HG03066 (cell line): ENCODE measurements at regions not wholly inside any gene's neighbourhood (a gene's known extent, or its start where the extent isn't known, plus 50 kb on each side); places are given as distances from the start of the nearest gene placed in this dataset.
"Not testable (repeated sequence)": the region's sequence is repeated elsewhere in the genome, so short reads cannot be mapped to it uniquely, and the experiment has no call there.

Experiments used
- ATAC-seq: cut with Tn5 transposase; IDR thresholded peaks from one replicate; pipeline ENCODE4 v1.9.1; 2021; ENCODE audit warnings: low read depth; ENCODE audit not compliant: unreplicated experiment

GRCh38 chr2:210954386-210954907, 398.0 kb downstream of the CPS1 start:
- no peak for ATAC-seq

- no peak for ATAC-seq
Observed at GRCh38 chr2:210955591-210955990, 399.2 kb downstream of the CPS1 start.

DNA sequence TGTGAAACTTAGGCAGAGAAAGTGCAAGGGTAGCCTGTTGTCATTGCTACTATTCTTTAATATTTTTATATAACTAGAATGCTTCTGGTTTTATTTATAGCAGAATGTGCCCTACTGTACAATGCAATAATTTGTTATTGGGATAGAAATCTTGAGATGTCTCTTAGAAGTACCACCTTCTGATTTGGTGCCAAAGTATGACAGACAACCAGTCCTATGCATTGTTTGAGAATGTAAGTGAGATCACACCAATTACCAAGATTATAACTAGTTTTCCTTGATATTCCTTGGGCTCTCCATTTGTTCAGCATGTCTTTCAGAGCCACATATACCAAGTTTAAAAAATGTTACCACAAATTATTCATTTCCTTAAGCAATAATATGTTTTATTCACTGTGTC, 399.7 kb downstream of the CPS1 start:
- ATAC-seq: no peak

DNA sequence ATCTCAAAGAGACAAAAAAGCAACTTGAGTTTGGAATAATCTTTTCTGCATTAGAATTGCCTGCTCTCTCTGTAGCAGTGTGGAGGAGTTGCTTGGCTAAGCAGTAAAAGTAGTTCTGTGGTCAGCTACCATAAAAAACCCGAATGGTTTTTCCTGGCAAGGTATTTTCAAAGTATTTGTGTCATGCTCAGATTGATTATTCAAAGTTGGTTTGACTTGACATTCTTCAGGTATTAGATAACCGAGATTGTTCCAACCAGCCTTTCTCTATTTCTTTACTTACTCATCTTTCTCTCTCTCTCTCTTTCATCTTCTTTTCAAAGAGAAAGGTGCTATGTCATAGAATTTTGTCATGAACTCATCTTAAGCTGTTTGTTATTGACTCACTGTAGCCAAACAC, 404.9 kb downstream of the CPS1 start:
- ATAC-seq: no peak

DNA sequence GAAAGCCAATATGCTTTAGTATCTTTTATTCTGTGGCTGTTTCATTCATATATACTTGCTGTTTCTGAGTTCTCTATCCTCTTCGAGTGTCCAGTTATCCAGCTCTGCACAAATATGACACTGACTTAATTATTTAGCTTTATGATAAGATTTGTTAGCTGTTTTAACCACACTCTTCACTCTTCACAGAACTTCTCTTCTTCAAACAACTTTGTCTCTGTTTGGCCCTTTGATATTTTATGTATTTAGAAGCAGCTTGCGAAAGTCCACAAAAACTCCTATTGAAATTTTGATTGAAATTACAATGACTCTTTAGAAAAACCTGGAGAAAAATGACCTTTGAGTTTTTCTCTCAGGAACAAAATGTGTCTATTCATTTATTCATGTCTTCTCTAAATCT, 407.0 kb downstream of the CPS1 start:
- ATAC-seq: no peak

DNA sequence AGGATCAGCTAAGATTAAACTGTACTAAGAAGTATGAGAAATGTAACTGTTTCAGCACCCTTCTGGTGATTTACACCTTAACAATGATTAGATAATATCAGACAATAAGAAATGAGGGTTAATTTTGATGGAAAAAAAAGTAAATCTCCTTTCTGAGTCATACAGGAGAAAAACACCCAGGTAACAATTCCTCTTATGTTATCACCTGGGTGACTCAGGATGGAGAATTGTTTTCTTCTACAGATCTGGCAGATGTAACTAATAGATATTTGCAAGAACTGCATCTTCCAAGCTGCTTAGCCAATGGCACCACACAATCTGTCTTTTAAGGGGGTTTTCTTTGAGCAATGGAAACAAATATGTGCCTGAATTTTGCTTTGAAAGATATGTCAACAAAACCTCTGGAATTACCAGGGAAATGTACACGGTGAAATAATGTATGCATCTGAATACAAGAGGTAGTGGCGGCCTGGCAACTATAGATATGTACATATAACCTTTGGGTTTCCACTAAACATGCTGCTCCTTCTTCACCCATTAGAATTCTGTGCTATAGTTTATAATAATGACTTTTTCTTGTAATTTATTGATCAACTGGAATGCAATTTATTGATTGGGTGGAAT, 407.9 kb downstream of the CPS1 start:
- no peak for ATAC-seq

GRCh38 chr2:210965472-210965871, 409.1 kb downstream of the CPS1 start:
- ATAC-seq: no peak

DNA sequence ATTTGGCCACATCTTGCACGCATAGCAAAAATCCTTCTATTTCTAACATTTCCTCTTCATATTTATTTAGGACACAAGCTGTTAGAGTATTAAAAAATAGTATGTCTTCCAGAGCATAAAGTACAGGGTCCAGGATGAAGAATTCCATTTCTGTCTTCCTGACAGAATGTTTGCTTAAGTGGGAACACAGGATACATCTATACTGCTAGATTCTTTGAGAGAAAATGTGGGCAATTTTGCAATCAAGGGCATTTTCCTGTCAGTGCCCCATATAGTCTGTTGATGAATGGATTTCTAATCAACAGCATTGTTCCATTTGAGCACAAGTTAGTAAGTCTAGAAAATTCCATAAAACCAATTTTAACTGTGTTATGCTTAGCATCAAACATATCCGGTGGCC, 409.9 kb downstream of the CPS1 start:
- no peak for ATAC-seq

- ATAC-seq: no peak
Observed at GRCh38 chr2:210971431-210971830, 415.0 kb downstream of the CPS1 start.

DNA sequence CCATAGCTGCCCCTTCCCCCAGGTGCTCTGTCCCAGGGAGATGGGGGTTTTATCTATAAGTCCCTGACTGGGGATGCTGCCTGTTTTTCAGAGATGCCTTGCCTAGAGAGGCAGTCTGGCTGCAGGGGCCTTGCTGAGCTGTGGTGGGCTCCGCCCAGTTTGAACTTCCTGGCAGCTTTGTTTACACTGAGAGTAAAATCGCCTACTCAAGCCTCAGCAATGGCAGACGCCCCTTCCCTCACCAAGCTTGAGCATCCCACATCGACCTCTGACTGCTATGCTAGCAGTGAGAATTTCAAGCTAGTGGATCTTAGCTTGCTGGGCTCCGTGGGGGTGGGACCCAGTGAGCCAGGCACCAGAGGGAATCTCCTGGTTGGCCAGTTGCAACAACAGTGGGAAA, 430.4 kb downstream of the CPS1 start:
- not testable (repeated sequence) for ATAC-seq

- no peak for ATAC-seq
Observed at GRCh38 chr2:210991107-210991506, 434.7 kb downstream of the CPS1 start.

DNA sequence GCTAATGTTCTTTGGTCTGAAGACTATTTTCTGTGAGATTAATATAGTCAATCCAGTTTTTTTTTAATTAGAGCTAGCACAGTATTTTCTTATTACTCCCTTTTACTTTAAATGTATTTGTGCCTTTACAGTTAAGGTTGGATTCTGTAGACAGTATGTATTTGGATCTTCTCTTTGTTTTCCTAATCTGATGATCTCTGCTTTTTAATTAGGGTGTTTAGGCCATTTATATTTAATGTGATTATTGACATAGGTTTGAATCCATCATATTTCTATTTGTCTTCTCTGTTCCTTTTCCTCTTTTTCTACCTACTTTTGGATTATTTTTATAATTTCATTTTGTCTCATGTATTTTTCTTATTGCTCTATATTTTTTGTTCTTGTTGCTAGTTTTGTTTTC, 437.7 kb downstream of the CPS1 start:
- no peak for ATAC-seq

GRCh38 chr2:210997373-210997772, 441.0 kb downstream of the CPS1 start:
- ATAC-seq: no peak

GRCh38 chr2:210998334-210998733, 441.9 kb downstream of the CPS1 start:
- ATAC-seq: no peak

DNA sequence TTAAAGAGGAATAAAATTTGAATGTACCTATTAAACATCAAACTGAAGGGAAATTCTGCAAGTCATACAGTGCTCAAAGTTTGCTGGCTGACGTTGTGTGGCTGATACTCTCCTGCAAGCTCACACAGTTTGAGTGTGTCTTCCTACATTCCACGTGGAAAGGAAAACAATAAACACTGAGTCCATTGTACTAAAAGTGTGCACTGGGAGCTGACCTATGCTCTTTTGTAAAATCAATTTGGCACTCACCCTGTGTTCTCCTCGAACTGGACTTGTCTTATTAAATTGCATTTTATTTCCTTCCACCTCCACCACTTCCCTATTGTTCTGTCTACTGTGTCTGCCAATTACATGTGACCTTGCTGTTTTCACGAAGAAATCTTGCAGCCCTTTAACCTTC, 458.0 kb downstream of the CPS1 start:
- no peak for ATAC-seq

GRCh38 chr2:211014906-211015305, 458.5 kb downstream of the CPS1 start:
- ATAC-seq: no peak

- ATAC-seq: not testable (repeated sequence)
Observed at GRCh38 chr2:211025089-211025488, 468.7 kb downstream of the CPS1 start.

DNA sequence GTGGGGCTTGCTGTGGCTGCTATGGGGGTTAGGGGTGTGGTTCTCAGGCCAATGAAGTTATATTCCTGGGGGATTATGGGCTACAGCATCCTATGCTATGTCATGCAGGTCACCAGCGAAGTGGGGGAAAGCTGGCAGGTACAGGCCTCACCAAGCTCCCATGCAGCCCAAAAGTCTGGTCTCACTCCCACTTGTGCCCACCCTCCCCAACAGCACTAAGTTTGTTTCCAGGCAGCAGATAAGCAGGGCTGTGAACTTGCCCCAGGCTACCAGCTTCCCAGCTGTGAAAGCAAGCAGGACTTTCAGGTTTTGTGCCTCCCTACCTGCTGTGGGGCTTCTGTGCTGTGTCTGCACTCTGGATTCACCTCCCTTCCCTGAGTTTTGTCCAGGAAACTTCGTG, 469.7 kb downstream of the CPS1 start:
- ATAC-seq: no peak

GRCh38 chr2:211027976-211028375, 471.6 kb downstream of the CPS1 start:
- ATAC-seq: no peak

GRCh38 chr2:211033765-211034164, 477.4 kb downstream of the CPS1 start:
- ATAC-seq: no peak

GRCh38 chr2:211035548-211036185, 479.3 kb downstream of the CPS1 start:
- no peak for ATAC-seq

DNA sequence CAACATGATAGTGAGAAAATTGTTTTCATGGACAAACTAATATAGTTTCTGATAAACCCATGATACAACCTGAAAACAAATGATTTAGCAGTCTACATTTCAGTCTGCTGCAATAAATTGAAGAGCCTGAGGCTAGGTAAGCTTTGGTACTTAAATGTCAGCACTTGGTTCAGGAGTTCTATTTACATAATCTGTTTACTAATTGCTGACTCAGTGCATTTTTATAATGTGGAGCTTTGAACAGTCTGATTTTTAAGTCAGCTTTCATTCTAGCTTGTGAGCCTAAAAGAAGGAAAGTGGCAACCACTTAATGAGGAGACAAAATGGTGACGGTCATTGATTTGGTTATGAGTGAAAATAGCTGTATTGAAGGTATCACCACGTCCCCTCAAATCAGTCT, 488.6 kb downstream of the CPS1 start:
- no peak for ATAC-seq
